Prostate gland (tissue), 2 donors: ENCODE measurements at regions not wholly inside any gene's neighbourhood (a gene's known extent, or its start where the extent isn't known, plus 50 kb on each side); places are given as distances from the start of the nearest gene placed in this dataset.

Experiments
- POLR2AphosphoS5 ChIP-seq: sonication (generic); formaldehyde crosslinking; IDR thresholded peaks from one replicate; pipeline ENCODE4 v1.6.1; 2017; ENCODE audit warnings: antibody characterized with exemption
- TF ChIP-seq, protein P1 (sequence below), 4 experiments: fragments of 200-600 bp in 2 of 4; fragments of 450-650 bp in 2 of 4; sonication (generic) in 2 of 4; IDR thresholded peaks; 1 replicate in 3 of 4; 2 replicates in 1 of 4; pipeline ENCODE4 v1.5.1; 2016 to 2019; ENCODE audit warnings: antibody characterized with exemption in 4 of 4, mild to moderate bottlenecking in 2 of 4, moderate library complexity in 2 of 4

GRCh38 chr3:55269636-55270035 lies 217.5 kb downstream of the WNT5A start:
- TF ChIP-seq, protein P1, sequence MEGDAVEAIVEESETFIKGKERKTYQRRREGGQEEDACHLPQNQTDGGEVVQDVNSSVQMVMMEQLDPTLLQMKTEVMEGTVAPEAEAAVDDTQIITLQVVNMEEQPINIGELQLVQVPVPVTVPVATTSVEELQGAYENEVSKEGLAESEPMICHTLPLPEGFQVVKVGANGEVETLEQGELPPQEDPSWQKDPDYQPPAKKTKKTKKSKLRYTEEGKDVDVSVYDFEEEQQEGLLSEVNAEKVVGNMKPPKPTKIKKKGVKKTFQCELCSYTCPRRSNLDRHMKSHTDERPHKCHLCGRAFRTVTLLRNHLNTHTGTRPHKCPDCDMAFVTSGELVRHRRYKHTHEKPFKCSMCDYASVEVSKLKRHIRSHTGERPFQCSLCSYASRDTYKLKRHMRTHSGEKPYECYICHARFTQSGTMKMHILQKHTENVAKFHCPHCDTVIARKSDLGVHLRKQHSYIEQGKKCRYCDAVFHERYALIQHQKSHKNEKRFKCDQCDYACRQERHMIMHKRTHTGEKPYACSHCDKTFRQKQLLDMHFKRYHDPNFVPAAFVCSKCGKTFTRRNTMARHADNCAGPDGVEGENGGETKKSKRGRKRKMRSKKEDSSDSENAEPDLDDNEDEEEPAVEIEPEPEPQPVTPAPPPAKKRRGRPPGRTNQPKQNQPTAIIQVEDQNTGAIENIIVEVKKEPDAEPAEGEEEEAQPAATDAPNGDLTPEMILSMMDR (IDR thresholded peaks at IDR 0.05) = no peak
- no peak for TF ChIP-seq POLR2AphosphoS5
